ENCODE measurements at regions not wholly inside any gene's neighbourhood (a gene's known extent, or its start where the extent isn't known, plus 50 kb on each side); places are given as distances from the start of the nearest gene placed in this dataset.

- no peak for FAIRE-seq
- no peaks in the 10 kb centered on the region; the same call in 2 of the 3 replicates for H3K9me3 ChIP-seq (replicated peaks; ENCODE audit: control insufficient read depth, insufficient read depth, low read length)
- CTCF ChIA-PET: interaction anchor here (1.5 kb wide), 1 partner anchor 9 kb away, joined by 3 read pairs; no protein-coding TSS in a partner anchor
Measured at GRCh38 chr16:86165479-86165878, 266.5 kb downstream of the IRF8 start.

More at GRCh38 chr16:86165479-86165878, 266.5 kb downstream of the IRF8 start:
- Histone ChIP-seq H3K9ac (ENCODE audit: control insufficient read depth, insufficient read depth, low read length) (no peak overlapping the region), H3K27ac (ENCODE audit: control insufficient read depth, insufficient read depth) (no peak overlapping the region), H3K4me2 (ENCODE audit: control insufficient read depth, insufficient read depth) (no peak overlapping the region), H3K36me3 (ENCODE audit: control insufficient read depth in 2 of 2, insufficient read depth in 2 of 2, low read length in 1 of 2) (no peaks in the 10 kb centered on the region), H3K79me2 (ENCODE audit: control insufficient read depth, insufficient read depth, low read length) (no peaks in the 10 kb centered on the region), H4K20me1 (ENCODE audit: control insufficient read depth, insufficient read depth) (no peaks in the 10 kb centered on the region), H3K4me3 (no peak overlapping the region), H3K27me3 (replicated peaks in 1 of 2; ENCODE audit: control insufficient read depth in 2 of 2, insufficient read depth in 2 of 2, low read length in 1 of 2) (no peaks in the 10 kb centered on the region; a peak in 2 of 4 replicates), H3K4me1 (ENCODE audit: control insufficient read depth, insufficient read depth, low read length) (no peaks in the 10 kb centered on the region), H2AFZ (ENCODE audit: control insufficient read depth, low read depth, low read length) (no peak overlapping the region)
- TF ChIP-seq RELA (IDR thresholded peaks at IDR 0.05; ENCODE audit: borderline replicate concordance, partially characterized antibody) (no peak), CTCF (IDR thresholded peaks at IDR 0.05 in 2 of 3, conservative IDR thresholded peaks at IDR 0.05 in 1 of 3; ENCODE audit: control insufficient read depth in 2 of 3, extremely low read depth in 1 of 3, insufficient read depth in 1 of 3, low read depth in 3 of 3, low read length in 3 of 3) (no peak), TCF7 (IDR thresholded peaks at IDR 0.05; ENCODE audit: borderline replicate concordance) (no peak), ZSCAN29 (IDR thresholded peaks at IDR 0.05) (no peak), USF2 (IDR thresholded peaks at IDR 0.05; ENCODE audit: borderline replicate concordance, low read depth, low read length) (no peak), SPI1 (IDR thresholded peaks at IDR 0.05; ENCODE audit: borderline replicate concordance, insufficient read depth, low read depth, low read length) (no peak), HSF1 (IDR thresholded peaks at IDR 0.05; ENCODE audit: low read depth, low read length) (no peak), LARP7 (IDR thresholded peaks at IDR 0.05) (no peak), NBN (IDR thresholded peaks at IDR 0.05) (no peak), NFYA (IDR thresholded peaks at IDR 0.05; ENCODE audit: borderline replicate concordance, low read depth, low read length) (no peak), YBX1 (IDR thresholded peaks at IDR 0.05) (no peak), IKZF2 (IDR thresholded peaks at IDR 0.05) (no peak)
- SMC1A ChIA-PET (ENCODE audit: uncharacterized antibody, unreplicated experiment): no interaction called here
- WGBS (ENCODE audit: insufficient coverage, insufficient replicate concordance, low lambda C conversion rate, missing lambda C conversion rate): 0% methylated on average over 2 of the region's 2 CpGs
- in situ Hi-C loops (cut with MboI): no loop called here
- RAD21 ChIA-PET (ENCODE audit: unreplicated experiment): no interaction called here
- no peak for ATAC-seq
- POLR2A ChIA-PET: no interaction called here
- DNase-seq (ENCODE audit: low read depth, low spot score): no peak
- intact Hi-C loops (cut with micrococcal nuclease; ENCODE audit: unreplicated experiment): no loop called here
- no TSS peak for BruUV-seq (replicated peaks)

Measured in GM12878 (cell line).